Thymus (tissue), 11 donors: ENCODE measurements at regions not wholly inside any gene's neighbourhood (a gene's known extent, or its start where the extent isn't known, plus 50 kb on each side); places are given as distances from the start of the nearest gene placed in this dataset.

Experiments
- DNase-seq, 9 donors: peaks; one replicate each; pipeline ENCODE4 v3.0.0-alpha.2; 2013; ENCODE audit warnings: low spot score in 9 of 9, low read depth in 6 of 9, missing footprints in 1 of 9
- H3K27ac ChIP-seq, 2 donors: one replicate each; pipeline ENCODE4 v1.5.1; 2013; ENCODE audit warnings: control low read depth in 1 of 2, low read depth in 1 of 2, low read length in 1 of 2, mild to moderate bottlenecking in 1 of 2, moderate library complexity in 1 of 2
- H3K27me3 ChIP-seq, 2 donors: one replicate each; pipeline ENCODE4 v1.5.1; 2013; ENCODE audit warnings: low read length in 1 of 2; ENCODE audit not compliant: control insufficient read depth in 2 of 2, insufficient read depth in 1 of 2
- H3K36me3 ChIP-seq, 2 donors: one replicate each; pipeline ENCODE4 v1.5.1; 2013; ENCODE audit warnings: low read length in 1 of 2, mild to moderate bottlenecking in 1 of 2, moderate library complexity in 1 of 2; ENCODE audit not compliant: control insufficient read depth in 2 of 2, insufficient read depth in 2 of 2
- H3K4me1 ChIP-seq, 2 donors: one replicate each; pipeline ENCODE4 v1.5.1; 2013; ENCODE audit warnings: low read length in 2 of 2; ENCODE audit not compliant: control insufficient read depth in 2 of 2, insufficient read depth in 2 of 2
- H3K4me3 ChIP-seq, 2 donors: one replicate each; pipeline ENCODE4 v1.5.1; 2013; ENCODE audit warnings: low read length in 2 of 2, control low read depth in 1 of 2, mild to moderate bottlenecking in 1 of 2
- H3K9me3 ChIP-seq, 2 donors: one replicate each; pipeline ENCODE4 v1.5.1; 2013; ENCODE audit warnings: low read length in 1 of 2, mild to moderate bottlenecking in 1 of 2; ENCODE audit not compliant: control insufficient read depth in 2 of 2, insufficient read depth in 1 of 2
- WGBS: extraction: QIAGEN DNeasy Blood & Tissue Kit; methylation state at CpG from one replicate; pipeline ENCODE4 v1.1.7; 2013; 5-methylcytosine and 5-hydroxymethylcytosine counted together
- donor health status: healthy.

DNA sequence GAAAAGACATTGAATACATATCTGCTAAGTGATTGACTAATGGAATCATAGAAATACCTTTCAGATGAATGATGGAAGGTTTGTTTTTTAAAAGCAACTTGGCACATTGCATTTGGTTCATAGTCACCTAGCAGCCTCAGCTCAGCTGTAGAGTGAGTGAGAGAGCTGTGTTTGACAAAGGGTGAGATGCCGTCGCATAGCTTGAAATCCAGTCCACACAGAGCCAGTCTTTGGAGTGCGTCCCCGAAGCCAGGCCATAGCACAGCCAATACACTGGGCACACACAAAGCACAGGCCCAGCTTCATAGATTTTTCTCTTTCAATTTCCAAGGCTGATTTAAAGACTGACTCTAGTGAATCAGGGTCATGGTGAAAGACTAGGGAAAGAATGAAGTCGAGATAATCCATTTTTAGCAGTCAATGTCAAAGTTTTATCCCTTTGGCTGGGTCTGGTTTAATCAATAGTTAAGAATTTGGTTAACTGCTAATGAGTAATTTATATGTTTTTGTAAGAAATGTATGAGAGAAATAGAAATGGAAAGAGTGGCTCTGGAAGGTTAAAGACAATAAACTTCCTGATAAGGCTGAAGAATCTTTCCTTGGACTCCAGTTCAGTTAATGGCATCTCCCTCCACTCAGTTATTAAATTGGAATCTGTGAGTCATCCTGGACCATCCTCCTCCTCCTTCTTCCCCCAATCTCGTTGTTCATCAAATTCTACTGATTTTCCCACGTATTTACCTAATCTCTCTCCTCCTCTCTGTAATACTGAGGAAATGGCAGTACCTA lies 101.2 kb upstream of the IRF2BP2 start:
- Histone ChIP-seq H3K4me3 (no peak overlapping the region), H3K4me1 (peaks cover 0 to 6% of the 10 kb centered on the region in 2 donors), H3K36me3 (no peaks in the 10 kb centered on the region), H3K27ac (no peak overlapping the region), H3K9me3 (no peaks in the 10 kb centered on the region), H3K27me3 (no peaks in the 10 kb centered on the region)
- WGBS = 97% methylated on average over 7 of the region's 7 CpGs
- no peak for DNase-seq

GRCh38 chr1:234710381-234710780 lies 100.4 kb upstream of the IRF2BP2 start:
- 98% methylated on average over 6 of the region's 6 CpGs for WGBS
- Histone ChIP-seq H3K9me3 (no peaks in the 10 kb centered on the region), H3K36me3 (no peaks in the 10 kb centered on the region), H3K4me1 (peaks cover 0 to 6% of the 10 kb centered on the region in 2 donors), H3K27ac (no peak overlapping the region), H3K27me3 (no peaks in the 10 kb centered on the region), H3K4me3 (no peak overlapping the region)
- DNase-seq = no peak

DNA sequence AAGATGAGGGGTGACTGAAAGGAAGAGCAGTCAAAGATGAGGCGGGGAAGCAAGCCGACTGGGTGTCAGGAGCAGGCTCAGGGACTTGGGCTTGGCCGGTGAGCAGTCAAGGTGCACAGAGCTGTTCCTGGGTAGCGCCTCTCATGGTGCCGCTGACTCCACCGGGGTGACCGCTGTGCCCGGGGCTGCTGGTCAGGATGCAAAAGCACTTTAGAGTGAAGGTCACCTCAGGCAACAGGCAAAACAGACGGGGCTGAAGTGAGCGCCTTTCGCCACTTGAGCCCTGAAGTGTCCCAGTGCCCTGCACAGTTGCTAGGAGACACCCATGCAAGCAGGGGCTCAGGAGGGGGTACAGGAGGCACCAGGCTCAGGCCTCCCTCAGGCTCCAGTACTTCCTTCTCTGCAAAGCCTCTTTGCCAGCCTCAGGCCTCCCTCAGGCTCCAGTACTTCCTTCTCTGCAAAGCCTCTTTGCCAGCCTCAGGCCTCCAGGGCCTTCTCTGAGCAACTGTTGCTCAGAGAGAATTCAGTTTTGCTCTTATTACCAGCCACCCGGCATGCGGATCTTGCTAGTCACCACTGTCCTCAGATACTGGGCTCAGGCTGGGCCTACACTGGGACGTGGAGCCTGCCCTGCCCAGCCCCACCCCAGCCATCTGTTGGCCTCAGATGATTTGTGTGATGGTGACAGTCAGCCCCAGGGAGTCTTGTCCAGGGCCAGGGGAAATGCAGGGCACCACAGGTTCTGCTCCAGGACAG lies 99.7 kb upstream of the IRF2BP2 start:
- Histone ChIP-seq H3K9me3 (no peaks in the 10 kb centered on the region), H3K36me3 (no peaks in the 10 kb centered on the region), H3K4me1 (peaks cover 0 to 6% of the 10 kb centered on the region in 2 donors), H3K4me3 (no peak overlapping the region), H3K27ac (no peak overlapping the region), H3K27me3 (no peaks in the 10 kb centered on the region)
- no peak for DNase-seq
- 96% methylated on average over 14 of the region's 14 CpGs for whole genome bisulfite sequencing

DNA sequence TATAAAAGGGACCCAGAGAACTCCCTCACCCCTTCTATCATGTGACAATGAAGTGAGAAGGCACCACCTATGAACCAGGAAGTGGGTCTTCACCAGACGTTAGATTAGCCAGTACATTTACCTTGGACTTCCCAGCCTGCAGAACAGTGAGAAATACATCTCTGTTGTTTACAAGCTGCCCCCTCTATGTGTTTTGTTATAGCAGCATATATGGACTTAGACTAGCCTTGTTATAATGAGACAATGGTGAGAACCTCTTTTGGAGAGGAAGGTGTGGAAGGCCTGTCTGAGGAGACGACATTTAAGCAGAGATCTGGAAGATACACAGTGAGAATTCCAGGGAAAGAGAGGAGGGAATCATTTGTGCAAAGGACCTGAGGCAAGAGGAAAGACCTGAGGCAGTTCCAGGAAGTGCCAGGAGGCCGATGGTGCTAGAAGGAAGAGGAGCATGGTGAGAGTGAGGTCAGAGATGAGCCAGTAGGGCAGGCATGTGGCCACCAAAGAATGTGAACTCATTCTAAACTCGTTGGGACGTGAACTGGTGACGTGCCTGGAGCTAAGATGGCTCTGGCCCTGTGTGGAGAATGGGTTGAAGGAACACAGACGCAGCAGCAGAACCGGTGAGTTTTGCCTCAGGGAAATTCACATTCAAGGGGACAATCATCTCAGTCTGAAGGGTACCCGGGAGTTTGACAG lies 98.9 kb upstream of the IRF2BP2 start:
- Histone ChIP-seq H3K4me3 (no peak overlapping the region), H3K27ac (no peak overlapping the region), H3K9me3 (no peaks in the 10 kb centered on the region), H3K36me3 (no peaks in the 10 kb centered on the region), H3K4me1 (peaks cover 0 to 5% of the 10 kb centered on the region in 2 donors), H3K27me3 (no peaks in the 10 kb centered on the region)
- no peak for DNase-seq
- WGBS = 95% methylated on average over 9 of the region's 9 CpGs

DNA sequence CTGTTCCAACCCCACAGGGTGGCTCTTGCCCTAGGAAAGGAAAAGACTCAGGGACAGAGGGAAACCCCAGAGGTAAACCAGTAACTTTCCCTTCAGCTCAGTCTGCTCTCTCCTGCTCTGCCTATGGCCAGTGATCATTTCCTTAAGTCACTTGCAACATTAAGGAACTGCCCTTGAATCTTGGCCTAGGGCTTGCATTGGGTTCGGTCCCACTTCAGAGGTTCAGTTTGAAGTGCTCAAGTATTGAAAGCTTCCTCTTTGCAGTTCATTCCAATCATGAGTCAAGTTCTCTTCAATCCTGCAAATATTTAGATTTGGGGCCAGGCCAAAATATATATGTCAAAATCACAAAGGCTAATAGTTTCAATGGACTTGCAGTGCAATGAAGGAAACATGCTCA lies 97.7 kb upstream of the IRF2BP2 start:
- Histone ChIP-seq H3K9me3 (no peaks in the 10 kb centered on the region), H3K27ac (no peak overlapping the region), H3K4me1 (no peaks in the 10 kb centered on the region), H3K36me3 (no peaks in the 10 kb centered on the region), H3K4me3 (no peak overlapping the region), H3K27me3 (no peaks in the 10 kb centered on the region)
- WGBS = 97% methylated on average over 1 of the region's 1 CpG
- no peak for DNase-seq

DNA sequence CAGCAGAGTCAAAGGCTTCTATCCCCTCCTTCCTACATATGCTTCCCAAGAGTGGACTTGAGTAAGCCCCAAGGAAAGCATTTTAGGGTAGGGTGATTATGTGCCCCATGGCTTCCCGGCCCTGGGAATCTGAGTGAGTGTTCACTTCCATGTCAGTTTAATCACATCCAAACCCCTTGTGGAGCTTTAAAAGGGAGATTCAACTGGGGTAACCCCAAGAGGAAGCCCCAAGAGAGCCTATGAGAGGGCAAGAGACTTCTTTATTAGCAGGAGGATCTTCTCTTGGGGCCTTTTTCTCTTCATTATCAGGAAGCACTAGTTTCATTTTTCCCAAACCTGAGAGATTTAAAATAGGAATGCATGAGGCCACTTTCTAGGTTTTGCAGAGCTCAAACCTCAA lies 97.0 kb upstream of the IRF2BP2 start:
- no peak for DNase-seq
- Histone ChIP-seq H3K4me1 (no peaks in the 10 kb centered on the region), H3K27me3 (no peaks in the 10 kb centered on the region), H3K27ac (no peak overlapping the region), H3K36me3 (no peaks in the 10 kb centered on the region), H3K4me3 (no peak overlapping the region), H3K9me3 (no peaks in the 10 kb centered on the region)
- WGBS = 97% methylated on average over 1 of the region's 1 CpG

- 96% methylated on average over 3 of the region's 3 CpGs for WGBS
- H3K9me3 ChIP-seq = no peaks in the 10 kb centered on the region
- no peak for DNase-seq
- H3K27ac ChIP-seq = no peak overlapping the region
- no peaks in the 10 kb centered on the region for H3K27me3 ChIP-seq
- H3K4me3 ChIP-seq = no peak overlapping the region
- H3K4me1 ChIP-seq = no peaks in the 10 kb centered on the region
- no peaks in the 10 kb centered on the region for H3K36me3 ChIP-seq
Measured at GRCh38 chr1:234706199-234706598, 96.2 kb upstream of the IRF2BP2 start.

DNA sequence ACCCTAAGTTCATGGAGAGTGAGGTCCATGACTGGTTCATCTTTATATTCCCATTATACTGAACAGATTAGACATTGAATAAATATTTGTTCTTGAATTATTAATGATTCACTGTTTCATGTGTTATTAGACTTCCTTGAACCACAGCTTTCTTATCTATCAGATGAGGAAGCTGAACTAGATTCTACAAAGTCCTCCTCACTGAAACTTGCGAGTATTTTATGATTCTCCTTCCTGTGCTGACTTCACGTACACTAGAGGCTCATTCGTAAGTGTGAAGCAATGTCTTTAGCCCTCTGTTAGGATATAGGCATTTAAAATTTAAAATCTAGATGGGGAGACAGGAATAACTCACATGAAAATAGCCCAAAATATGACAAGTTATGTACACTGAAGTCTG lies 95.6 kb upstream of the IRF2BP2 start:
- no peaks in the 10 kb centered on the region for H3K4me1 ChIP-seq
- no peaks in the 10 kb centered on the region for H3K27me3 ChIP-seq
- 87% methylated on average over 3 of the region's 3 CpGs for WGBS
- no peaks in the 10 kb centered on the region for H3K9me3 ChIP-seq
- H3K36me3 ChIP-seq = no peaks in the 10 kb centered on the region
- no peak for DNase-seq
- no peak overlapping the region for H3K4me3 ChIP-seq
- no peak overlapping the region for H3K27ac ChIP-seq
